ENCODE measurements at regions not wholly inside any gene's neighbourhood (a gene's known extent, or its start where the extent isn't known, plus 50 kb on each side); places are given as distances from the start of the nearest gene placed in this dataset.

DNA sequence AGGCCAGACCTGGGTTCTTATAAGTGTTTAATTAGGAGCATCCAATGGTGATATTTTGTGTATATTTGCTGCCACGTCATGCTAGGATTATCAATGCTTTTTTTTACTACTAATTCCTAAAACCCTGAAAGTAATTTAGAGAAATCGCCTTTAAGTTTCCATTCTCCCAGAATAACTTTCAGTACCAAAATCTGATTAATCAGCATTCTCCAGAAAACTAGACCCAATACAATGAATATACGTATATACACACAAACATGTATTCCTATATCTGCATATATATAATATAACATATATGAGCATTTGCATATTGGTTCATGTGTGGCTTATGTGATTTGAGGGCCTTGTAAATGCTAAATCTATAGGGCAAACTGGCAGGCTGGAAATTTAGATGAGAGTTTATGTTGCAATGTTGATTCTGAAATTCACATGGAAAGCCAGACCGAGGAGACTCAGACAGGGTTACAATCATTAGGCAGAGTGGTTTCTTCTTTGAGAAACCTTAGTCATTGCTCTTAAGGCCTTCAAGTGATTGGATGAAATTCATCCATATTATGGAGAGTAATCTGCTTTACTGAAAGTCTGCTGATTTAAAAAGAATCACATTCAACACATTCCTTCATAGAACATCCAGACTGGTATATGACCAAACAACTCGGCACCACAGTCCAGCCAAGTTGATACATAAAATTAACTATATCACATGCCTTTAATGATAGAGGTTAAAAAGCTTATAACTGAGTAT, 65.9 kb upstream of the RGPD4 start:
- no peak for TF ChIP-seq EZH2phosphoT487 (IDR thresholded peaks at IDR 0.05; ENCODE audit: borderline replicate concordance, low read length)
- TF ChIP-seq, protein P1, sequence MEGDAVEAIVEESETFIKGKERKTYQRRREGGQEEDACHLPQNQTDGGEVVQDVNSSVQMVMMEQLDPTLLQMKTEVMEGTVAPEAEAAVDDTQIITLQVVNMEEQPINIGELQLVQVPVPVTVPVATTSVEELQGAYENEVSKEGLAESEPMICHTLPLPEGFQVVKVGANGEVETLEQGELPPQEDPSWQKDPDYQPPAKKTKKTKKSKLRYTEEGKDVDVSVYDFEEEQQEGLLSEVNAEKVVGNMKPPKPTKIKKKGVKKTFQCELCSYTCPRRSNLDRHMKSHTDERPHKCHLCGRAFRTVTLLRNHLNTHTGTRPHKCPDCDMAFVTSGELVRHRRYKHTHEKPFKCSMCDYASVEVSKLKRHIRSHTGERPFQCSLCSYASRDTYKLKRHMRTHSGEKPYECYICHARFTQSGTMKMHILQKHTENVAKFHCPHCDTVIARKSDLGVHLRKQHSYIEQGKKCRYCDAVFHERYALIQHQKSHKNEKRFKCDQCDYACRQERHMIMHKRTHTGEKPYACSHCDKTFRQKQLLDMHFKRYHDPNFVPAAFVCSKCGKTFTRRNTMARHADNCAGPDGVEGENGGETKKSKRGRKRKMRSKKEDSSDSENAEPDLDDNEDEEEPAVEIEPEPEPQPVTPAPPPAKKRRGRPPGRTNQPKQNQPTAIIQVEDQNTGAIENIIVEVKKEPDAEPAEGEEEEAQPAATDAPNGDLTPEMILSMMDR (IDR thresholded peaks at IDR 0.05; ENCODE audit: low read depth, low read length, poor library complexity, severe bottlenecking) = no peak
- no peaks in the 10 kb centered on the region for H3K79me2 ChIP-seq (ENCODE audit: control insufficient read depth, low read length)
- no peak overlapping the region for H3K27ac ChIP-seq (ENCODE audit: low read depth, low read length)

DNA sequence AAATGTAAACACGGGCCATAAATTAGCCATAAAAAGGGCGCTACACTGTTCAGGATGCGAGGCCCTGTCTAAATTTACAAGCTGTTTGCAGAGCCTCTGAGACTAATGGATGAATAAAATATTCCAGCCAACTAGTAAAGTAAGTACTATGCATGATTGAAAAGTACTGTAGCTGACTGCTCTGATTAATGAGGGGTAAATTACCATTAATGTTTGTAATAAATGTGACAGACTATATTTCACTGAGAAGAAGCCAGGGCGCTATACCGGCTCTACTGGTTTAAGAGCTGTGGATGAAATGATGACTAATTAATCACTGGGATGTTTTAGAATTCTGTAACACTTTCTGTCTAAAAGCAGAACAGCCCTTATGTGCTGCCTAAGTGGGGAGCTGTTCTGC, 54.3 kb upstream of the RGPD4 start:
- Histone ChIP-seq H3K27ac (ENCODE audit: low read depth, low read length) (no peak overlapping the region), H3K27me3 (ENCODE audit: control insufficient read depth, low read length) (no peaks in the 10 kb centered on the region), H3K4me3 (ENCODE audit: low read length) (no peak overlapping the region), H3F3A (ENCODE audit: control insufficient read depth, insufficient read depth) (no peaks in the 10 kb centered on the region), H3K36me3 (ENCODE audit: control insufficient read depth, low read length) (no peaks in the 10 kb centered on the region), H3K4me1 (ENCODE audit: control insufficient read depth, low read length) (no peaks in the 10 kb centered on the region), H3K9me2 (replicated peaks; ENCODE audit: control insufficient read depth, low read length) (no peaks in the 10 kb centered on the region), H3K79me2 (ENCODE audit: control insufficient read depth, low read length) (no peaks in the 10 kb centered on the region), H3K4me2 (ENCODE audit: low read length) (no peak overlapping the region), H4K20me1 (ENCODE audit: control insufficient read depth, insufficient read depth, low read depth, low read length) (no peaks in the 10 kb centered on the region), H3K9me3 (ENCODE audit: control insufficient read depth, insufficient read depth, low read length) (no peaks in the 10 kb centered on the region)
- no peak for TF ChIP-seq EZH2phosphoT487 (IDR thresholded peaks at IDR 0.05; ENCODE audit: borderline replicate concordance, low read length)
- TF ChIP-seq, protein P1 (IDR thresholded peaks at IDR 0.05; ENCODE audit: low read depth, low read length, poor library complexity, severe bottlenecking) = no peak

More for the DNA sequence above, 65.9 kb upstream of the RGPD4 start:
- no peaks in the 10 kb centered on the region for H3K9me3 ChIP-seq (ENCODE audit: control insufficient read depth, insufficient read depth, low read length)
- H3K4me1 ChIP-seq (ENCODE audit: control insufficient read depth, low read length) = no peaks in the 10 kb centered on the region
- H4K20me1 ChIP-seq (ENCODE audit: control insufficient read depth, insufficient read depth, low read depth, low read length) = no peaks in the 10 kb centered on the region
- H3K4me3 ChIP-seq (ENCODE audit: low read length) = no peak overlapping the region
- H3K9me2 ChIP-seq (replicated peaks; ENCODE audit: control insufficient read depth, low read length) = no peaks in the 10 kb centered on the region
- H3K4me2 ChIP-seq (ENCODE audit: low read length) = no peak overlapping the region
- no peaks in the 10 kb centered on the region for H3F3A ChIP-seq (ENCODE audit: control insufficient read depth, insufficient read depth)
- H3K36me3 ChIP-seq (ENCODE audit: control insufficient read depth, low read length) = no peaks in the 10 kb centered on the region
- no peaks in the 10 kb centered on the region for H3K27me3 ChIP-seq (ENCODE audit: control insufficient read depth, low read length)

DNA sequence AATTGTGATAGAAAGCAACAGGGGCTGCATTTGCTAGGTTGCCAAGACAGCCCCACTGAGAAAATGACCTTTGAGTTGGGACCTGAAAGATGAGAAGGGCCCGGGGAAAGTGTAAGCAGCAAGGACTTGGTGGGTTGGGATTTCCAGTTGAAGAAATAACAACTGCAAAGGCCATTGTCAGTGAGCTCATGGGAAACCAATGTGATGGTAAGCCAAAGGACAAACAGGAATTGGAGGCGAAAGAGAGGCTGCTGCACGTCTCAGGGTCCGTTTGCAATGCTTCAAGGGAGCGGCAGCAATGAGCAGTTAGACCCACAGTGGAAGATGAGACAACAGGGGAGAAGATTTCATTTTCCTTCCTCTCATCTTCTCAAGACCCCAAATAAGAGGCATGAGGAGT, 51.5 kb upstream of the RGPD4 start:
- Histone ChIP-seq H3K9me3 (ENCODE audit: control insufficient read depth, insufficient read depth, low read length) (no peaks in the 10 kb centered on the region), H3K36me3 (ENCODE audit: control insufficient read depth, low read length) (no peaks in the 10 kb centered on the region), H3K27me3 (ENCODE audit: control insufficient read depth, low read length) (no peaks in the 10 kb centered on the region), H3K4me2 (ENCODE audit: low read length) (no peak overlapping the region), H3K4me3 (ENCODE audit: low read length) (no peak overlapping the region), H3K4me1 (ENCODE audit: control insufficient read depth, low read length) (no peaks in the 10 kb centered on the region), H3K27ac (ENCODE audit: low read depth, low read length) (no peak overlapping the region), H3K9me2 (replicated peaks; ENCODE audit: control insufficient read depth, low read length) (no peaks in the 10 kb centered on the region), H4K20me1 (ENCODE audit: control insufficient read depth, insufficient read depth, low read depth, low read length) (no peaks in the 10 kb centered on the region), H3F3A (ENCODE audit: control insufficient read depth, insufficient read depth) (no peaks in the 10 kb centered on the region), H3K79me2 (ENCODE audit: control insufficient read depth, low read length) (no peaks in the 10 kb centered on the region)
- TF ChIP-seq, protein P1 (IDR thresholded peaks at IDR 0.05; ENCODE audit: low read depth, low read length, poor library complexity, severe bottlenecking) = no peak
- no peak for TF ChIP-seq EZH2phosphoT487 (IDR thresholded peaks at IDR 0.05; ENCODE audit: borderline replicate concordance, low read length)
